ENCODE measurements at regions not wholly inside any gene's neighbourhood (a gene's known extent, or its start where the extent isn't known, plus 50 kb on each side); places are given as distances from the start of the nearest gene placed in this dataset.

DNA sequence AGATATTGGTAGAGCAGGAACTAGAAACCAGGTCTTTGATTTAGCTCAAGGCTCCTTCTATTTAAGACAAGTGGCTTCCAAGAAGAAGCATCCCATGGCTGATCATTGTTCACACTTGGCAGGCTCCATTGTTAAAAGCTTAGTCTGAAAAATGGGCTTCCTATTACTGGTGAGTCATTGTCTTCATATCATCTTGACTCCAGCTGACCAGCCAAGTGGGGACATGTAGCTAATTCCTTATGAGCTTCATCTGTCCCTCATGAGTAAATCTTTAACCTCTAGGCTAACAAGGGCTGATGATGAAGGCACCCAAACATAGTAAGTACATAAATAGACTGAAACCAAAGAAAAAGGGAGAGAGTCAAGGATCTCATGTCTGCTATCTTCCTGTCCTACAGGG is 530.3 kb upstream of the KLF4 start:
- DNase-seq: no peak
- Histone ChIP-seq H3K9me3 (no peaks in the 10 kb centered on the region), H3K4me1 (no peaks in the 10 kb centered on the region), H3K36me3 (no peaks in the 10 kb centered on the region), H3K27ac (no peak overlapping the region), H3K27me3 (no peaks in the 10 kb centered on the region), H3K4me3 (no peak overlapping the region)
- intact Hi-C loops (cut with DNase I; ENCODE audit: low total_unique reads): no loop called here
- TF ChIP-seq, protein P1, sequence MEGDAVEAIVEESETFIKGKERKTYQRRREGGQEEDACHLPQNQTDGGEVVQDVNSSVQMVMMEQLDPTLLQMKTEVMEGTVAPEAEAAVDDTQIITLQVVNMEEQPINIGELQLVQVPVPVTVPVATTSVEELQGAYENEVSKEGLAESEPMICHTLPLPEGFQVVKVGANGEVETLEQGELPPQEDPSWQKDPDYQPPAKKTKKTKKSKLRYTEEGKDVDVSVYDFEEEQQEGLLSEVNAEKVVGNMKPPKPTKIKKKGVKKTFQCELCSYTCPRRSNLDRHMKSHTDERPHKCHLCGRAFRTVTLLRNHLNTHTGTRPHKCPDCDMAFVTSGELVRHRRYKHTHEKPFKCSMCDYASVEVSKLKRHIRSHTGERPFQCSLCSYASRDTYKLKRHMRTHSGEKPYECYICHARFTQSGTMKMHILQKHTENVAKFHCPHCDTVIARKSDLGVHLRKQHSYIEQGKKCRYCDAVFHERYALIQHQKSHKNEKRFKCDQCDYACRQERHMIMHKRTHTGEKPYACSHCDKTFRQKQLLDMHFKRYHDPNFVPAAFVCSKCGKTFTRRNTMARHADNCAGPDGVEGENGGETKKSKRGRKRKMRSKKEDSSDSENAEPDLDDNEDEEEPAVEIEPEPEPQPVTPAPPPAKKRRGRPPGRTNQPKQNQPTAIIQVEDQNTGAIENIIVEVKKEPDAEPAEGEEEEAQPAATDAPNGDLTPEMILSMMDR (IDR thresholded peaks at IDR 0.05): no peak

DNA sequence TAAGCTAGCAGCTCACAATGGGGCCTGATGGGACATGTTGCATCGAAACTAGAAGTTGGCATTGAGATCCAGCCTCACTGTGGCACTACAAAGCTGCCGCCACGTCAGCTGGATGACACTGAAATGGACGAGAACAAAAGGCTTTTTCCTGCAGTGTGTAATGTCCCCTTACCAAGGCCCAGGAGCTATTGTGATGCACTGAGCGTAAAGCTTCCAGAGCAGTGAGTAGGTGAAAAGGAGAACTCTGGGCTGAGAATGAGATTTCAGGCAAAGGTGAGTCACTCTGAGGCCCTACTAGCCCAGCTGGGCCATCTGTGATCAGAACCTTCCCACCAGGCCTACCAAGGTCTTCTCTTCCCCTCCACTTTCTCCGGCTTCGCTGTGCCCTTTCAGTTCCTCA is 528.1 kb upstream of the KLF4 start:
- Histone ChIP-seq H3K36me3 (no peaks in the 10 kb centered on the region), H3K4me1 (no peaks in the 10 kb centered on the region), H3K27ac (no peak overlapping the region), H3K4me3 (no peak overlapping the region), H3K27me3 (no peaks in the 10 kb centered on the region), H3K9me3 (no peaks in the 10 kb centered on the region)
- DNase-seq: no peak
- intact Hi-C loops (cut with DNase I; ENCODE audit: low total_unique reads): no loop called here
- TF ChIP-seq, protein P1 (IDR thresholded peaks at IDR 0.05): no peak

DNA sequence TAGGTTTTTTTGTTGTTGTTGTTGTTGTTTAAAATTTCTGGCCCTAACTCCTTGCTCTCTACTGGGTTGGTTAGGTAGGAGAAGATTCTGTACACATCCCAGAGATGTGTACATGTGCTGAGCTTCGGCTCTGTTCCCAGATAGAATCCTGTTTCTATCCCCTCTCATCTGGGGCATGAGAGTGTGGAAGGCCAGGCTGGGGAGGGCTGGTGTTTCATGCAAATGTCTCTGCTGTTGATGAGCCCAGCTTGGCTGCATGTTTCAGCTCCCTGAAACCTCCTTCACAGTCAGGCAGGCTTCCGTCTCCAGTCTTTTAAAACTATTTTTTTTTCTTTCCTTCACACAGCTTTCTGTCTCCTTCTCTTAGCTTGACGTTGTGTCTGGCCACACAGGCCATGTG is 526.9 kb upstream of the KLF4 start:
- Histone ChIP-seq H3K27ac (no peak overlapping the region), H3K4me1 (no peaks in the 10 kb centered on the region), H3K27me3 (no peaks in the 10 kb centered on the region), H3K4me3 (no peak overlapping the region), H3K36me3 (no peaks in the 10 kb centered on the region), H3K9me3 (no peaks in the 10 kb centered on the region)
- intact Hi-C loops (cut with DNase I; ENCODE audit: low total_unique reads): no loop called here
- TF ChIP-seq, protein P1 (IDR thresholded peaks at IDR 0.05): no peak
- DNase-seq: no peak

DNA sequence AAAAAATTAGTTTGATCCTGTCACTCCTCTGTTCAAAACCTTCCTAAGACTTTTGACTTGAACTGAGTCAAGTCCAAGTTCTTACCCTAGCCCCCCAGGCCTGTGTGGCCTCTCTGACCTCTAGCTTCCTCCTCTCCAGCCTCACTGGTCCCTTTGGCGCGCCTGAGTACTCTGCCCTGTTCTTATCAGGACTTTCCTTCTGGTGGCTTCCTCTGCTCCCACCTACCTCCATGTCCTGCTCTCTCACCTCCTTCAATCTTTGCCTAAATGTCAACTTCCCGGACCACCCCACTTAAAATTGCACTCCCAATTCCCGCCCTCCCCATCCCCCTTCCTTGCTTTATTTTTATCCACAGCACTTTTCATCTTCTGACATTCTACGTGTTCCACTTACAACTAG is 526.1 kb upstream of the KLF4 start:
- Histone ChIP-seq H3K9me3 (no peaks in the 10 kb centered on the region), H3K36me3 (no peaks in the 10 kb centered on the region), H3K27ac (no peak overlapping the region), H3K27me3 (no peaks in the 10 kb centered on the region), H3K4me1 (no peaks in the 10 kb centered on the region), H3K4me3 (no peak overlapping the region)
- TF ChIP-seq, protein P1 (IDR thresholded peaks at IDR 0.05): no peak
- intact Hi-C loops (cut with DNase I; ENCODE audit: low total_unique reads): no loop called here
- no peak for DNase-seq

DNA sequence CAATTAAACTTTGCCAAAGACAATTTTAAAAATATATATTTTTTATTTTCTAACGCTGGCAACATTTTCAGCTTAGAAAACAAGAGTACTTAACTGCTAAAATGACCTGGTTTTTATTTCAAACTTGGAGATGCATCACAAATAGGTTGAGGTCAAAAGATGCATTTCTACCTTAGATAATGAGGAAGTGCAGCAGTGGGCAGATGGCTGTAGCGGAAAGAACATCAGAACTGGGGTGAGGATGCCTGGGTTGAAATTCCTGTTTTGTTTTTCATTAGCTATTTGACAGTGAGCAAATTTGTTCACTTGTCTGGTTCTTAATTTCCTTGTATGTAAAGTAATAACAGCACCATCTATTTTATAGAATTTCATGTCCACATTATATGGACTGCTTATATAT is 524.8 kb upstream of the KLF4 start:
- H3K27ac ChIP-seq: no peak overlapping the region
- no peaks in the 10 kb centered on the region for H3K9me3 ChIP-seq
- no peaks in the 10 kb centered on the region for H3K4me1 ChIP-seq
- no peak for DNase-seq
- TF ChIP-seq, protein P1 (IDR thresholded peaks at IDR 0.05): no peak
- H3K4me3 ChIP-seq: no peak overlapping the region
- no peaks in the 10 kb centered on the region for H3K27me3 ChIP-seq
- no peaks in the 10 kb centered on the region for H3K36me3 ChIP-seq
- intact Hi-C loops (cut with DNase I; ENCODE audit: low total_unique reads): no loop called here
